ENCODE measurements at regions not wholly inside any gene's neighbourhood (a gene's known extent, or its start where the extent isn't known, plus 50 kb on each side); places are given as distances from the start of the nearest gene placed in this dataset.

DNA sequence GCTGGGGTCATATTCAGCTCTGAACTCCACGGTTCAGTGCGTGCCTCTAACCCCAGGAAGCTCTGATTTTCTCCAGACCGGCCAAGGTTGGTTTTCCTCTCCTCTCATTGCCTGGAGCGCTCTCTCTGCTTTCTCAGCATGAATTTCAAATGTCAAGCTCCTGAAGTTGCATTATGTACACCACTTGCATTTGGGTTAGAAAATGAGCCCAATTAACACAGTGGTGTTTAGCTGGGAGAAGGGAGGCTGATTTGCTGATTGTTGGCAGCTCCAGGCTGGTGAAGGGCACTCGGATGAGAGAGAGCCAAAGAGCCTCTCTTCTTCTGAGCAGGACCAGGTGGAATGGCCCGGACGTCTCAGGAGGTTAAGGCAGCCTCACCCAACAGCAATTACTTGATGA is 570.9 kb downstream of the VRK1 start:
- DNase-seq: no peak

DNA sequence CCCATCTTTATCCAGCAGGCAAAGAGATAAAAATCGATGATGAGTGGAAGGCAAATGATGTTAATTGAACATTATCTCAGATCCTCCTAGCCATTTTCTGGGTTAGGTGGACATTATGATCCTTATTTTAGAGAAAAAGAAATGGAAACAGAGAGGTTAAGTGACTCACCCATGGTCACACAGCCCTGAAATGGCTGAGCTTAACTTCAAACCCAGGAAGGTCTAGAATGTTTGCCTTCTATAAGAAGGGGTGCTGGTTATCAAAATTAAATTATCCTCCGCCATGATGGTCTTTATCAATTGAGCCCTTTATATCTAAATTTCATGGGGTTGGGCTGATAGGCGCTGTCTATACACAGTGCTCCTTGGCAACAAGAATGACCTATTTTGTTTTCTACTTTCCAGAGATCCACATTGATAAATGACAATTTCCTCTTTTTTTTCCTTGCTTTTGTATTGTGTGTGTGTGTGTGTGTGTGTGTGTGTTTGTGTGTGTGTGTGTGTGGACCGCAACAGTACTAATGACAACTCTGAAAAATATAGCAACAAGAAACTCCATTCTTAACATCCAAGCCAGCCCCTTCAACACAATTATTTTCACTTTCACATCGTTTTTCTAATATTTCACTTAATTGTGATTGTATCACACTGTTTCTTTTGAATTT is 571.9 kb downstream of the VRK1 start:
- no peak for DNase-seq

DNA sequence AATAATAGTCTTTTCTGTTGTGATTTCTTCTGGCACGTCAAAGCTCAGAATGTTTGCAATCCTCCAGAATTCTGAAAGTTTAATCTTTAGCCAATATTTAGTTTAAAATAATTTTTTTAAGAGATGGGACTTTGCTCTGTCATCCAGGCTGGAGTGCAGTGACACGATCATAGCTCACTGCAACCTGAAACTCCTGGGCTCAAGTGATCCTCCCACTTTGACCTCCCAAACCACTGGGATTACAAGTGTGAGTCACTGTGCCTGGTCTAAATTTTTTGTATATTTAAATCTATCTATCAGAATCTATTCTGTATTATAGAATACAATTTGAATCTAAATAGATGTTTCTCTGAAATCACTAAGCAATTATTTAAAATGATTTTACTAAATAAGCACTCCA is 572.7 kb downstream of the VRK1 start:
- DNase-seq: no peak

DNA sequence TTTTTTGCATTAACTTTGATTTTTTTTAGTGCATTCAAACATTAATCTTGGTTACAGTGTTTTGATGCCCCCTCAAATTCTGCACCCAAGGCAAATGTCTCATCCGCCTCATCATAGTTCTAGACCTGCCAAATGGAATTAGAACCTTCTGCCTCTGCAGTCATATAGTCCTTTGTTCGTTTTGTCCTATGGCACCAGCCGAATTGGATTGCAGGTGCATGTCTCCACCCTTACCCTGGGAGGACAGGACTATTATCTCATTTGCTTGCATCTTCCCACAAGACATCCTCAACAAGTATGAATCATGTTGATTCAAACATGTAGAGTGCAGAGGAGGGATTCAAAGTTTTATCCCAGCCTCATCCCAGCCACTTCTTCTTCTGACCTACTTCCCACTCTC is 579.1 kb downstream of the VRK1 start:
- no peak for DNase-seq

DNA sequence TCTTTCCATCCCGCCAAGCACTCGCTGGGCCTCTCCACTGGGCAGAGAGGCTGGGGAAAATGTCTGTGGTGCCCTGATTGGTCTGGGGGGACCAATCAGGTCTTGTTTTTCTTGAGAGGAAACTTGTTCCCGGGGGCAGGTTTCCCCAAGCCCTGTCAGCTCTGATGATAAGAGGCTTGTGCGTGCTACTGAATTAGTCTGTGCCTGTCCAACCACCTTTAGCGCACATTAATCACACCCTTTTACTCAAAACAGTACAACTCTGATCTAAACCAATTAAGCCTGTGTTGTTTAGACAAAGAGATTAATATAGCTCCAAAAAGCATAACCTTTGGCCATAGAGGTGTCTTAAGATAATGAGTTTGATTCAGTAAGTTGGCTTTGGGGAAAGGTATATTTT is 580.4 kb downstream of the VRK1 start:
- DNase-seq: no peak

DNA sequence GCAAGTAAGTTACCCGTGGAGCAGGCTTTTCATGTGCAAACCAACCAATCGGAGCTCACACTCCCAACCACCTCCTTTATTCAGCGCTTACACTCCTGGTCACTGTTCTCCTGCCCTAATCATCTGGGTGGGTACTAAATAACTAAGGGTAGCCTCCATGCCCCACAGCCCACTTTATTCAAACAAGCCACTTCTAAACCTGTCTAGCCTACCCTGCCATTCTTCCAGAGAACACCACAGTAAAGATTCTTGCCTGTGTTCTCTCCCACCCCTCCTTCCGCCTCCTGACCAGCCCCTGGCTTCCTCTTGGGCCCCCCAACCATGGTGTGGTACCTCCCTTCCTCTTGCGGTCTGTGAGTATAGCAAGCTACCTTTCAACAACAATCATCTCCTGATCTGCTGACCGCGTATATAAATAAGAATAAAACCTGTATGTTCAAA is 581.9 kb downstream of the VRK1 start:
- no peak for DNase-seq

DNA sequence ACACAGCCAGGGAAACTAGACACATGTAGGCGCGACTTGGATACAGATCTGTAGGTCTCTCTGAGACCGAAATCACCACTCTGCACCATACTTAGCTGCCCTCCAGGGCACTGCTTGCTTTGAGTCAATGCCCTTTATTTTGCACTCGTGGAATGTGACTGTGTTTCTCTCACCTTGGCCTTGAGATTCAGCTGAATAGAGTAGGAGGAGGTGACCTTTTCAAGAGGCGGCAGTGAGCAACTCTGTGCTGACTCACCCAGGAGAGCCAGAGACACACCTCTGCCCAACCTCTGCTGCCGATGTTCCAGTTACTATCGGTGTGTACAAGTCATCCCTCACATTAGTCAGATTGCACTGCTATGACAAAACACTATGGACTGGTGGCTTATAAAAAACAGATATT is 583.4 kb downstream of the VRK1 start:
- peak; percentile 52 to 55 for DNase-seq

DNA sequence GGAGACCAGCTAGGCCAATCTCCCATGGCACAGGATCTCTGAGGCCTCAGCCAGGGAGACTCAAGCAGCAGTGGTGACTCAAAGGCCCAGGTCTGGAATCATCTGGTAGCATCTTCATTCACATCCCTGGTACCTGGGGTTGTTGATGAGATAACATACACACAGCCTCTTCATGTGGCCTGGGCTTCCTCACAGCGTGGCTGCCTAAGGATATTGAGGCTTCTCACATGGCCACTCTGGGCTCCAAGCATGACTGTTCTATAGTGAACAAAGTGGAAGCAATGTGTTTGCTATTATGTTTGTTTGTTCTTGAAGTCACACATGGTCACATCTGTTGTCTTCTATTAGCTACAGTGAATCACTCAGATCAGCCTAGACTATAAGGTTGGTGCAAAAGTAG is 584.1 kb downstream of the VRK1 start:
- no peak for DNase-seq

DNA sequence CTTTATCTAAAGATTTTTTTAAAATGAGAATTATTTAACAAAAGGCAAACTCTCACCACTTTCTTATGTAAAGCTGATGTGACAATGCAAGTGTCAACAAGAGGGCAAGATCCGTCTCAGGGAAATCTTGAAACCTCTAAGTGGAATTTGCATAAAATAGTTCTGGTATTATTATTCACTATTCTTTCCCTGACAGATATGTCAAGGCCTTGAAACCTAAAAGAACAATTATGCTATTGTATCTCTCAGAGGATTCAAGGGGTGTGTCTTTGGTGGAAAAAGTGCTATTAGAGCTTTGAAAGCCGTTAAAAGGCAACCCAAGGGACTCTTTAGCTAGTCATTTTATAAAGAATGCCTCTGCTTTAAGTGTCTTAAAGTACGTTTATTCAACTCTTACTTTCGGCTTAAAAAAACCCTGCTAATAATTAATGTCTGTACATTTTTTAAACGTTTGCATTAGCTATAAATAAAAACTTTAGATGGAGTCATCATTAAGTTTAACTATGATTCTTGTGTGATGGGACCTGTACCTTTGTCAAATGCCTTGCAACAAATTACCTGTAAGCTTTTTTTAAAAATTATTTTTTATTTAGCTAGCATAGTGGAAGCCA is 585.5 kb downstream of the VRK1 start:
- no peak for DNase-seq

DNA sequence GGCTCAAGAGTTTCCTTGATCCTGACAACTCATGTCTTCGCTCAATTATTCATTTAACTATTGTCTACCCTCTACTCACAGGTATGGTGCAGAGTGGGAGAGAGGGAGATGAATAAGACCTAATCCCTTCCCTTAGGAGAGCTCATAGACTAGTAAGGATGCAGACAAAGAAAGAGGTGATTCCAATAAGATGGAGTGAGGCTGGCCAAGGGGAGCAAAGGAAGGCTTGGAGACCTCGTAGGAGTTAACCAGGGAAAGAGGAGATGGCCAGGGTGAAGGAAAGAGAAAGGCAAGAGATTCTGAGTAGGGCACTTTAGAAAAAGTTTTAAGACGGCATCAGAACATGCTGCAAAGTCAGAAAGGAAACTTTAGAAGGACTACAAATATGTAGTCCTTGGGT is 588.5 kb downstream of the VRK1 start:
- no peak for DNase-seq

DNA sequence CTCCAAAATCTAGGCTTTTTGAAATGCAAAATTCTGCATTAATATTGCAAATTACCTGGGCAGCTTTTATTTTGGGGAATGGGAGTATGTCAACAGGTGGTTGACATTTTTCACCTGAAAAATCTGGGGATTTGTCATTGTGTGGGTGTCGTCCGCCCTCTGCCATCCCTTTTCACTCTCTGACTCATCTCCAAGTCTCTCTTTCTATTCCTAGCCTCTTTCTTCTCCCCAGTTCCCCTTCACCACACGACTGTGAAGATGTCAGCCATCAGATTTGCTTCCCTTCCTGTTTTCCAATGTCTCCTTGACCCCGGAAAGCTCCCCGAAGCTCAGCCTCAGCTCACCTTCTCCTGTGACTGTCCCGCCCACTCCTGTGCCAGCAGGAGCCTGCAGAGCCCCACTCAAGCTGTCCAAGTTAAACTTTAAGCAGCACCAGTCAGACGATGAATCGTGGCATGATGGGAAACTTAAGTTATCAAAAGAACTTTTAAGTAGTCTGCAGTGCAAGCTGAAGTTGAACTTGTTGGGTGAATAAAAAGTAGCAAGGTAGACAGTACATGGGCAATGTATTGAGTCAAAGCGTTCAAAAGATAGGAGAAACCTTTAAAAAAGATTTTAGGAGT is 590.2 kb downstream of the VRK1 start:
- DNase-seq: no peak

DNA sequence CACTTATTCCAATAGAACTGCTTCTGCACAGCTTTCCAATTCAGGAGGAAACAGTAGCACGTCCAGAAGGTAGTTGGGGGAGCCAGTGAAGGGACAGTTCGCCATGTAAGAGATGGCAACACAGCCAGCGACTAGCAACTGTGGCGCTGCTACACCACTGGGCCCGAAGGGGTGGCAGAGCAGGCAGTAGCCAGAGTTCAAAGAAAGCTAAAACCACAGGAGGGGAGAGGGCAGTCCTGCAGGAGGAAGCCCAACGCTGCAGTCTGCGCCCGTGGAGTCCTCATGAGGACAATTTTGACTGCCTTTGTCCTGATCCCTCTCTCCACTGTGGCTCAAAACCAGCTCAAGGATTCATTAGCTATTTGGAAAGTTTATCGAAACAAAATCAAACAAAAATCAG is 591.2 kb downstream of the VRK1 start:
- no peak for DNase-seq

DNA sequence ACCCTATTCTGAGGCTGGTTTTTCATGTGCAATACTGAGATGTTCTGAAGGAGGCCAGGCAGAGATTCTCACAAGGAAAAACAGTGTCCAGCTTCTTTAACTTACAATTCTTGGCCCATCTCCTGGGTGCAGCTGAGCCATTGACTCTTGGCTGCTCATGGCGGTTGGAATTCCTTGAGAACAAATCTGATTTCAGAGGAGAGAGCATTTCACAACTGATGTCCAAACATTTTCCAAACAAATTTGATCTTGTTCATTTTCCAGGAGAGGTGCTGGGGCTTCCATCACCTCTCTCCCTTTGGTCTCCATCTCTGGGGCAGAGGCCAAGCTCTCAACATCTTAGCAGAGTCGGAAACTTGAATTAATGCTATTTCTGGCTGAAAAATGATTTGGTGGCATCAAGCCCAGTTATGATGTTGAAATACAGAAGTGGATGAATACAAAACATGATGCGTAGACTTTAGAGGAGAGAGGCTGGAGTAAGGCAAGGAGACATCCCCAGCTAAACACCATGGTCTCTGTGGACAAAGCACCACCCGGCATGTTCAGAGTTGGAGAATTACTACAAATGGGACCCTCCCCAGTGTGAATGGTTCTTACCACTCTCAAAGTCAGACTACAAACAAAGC is 593.0 kb downstream of the VRK1 start:
- no peak for DNase-seq

DNA sequence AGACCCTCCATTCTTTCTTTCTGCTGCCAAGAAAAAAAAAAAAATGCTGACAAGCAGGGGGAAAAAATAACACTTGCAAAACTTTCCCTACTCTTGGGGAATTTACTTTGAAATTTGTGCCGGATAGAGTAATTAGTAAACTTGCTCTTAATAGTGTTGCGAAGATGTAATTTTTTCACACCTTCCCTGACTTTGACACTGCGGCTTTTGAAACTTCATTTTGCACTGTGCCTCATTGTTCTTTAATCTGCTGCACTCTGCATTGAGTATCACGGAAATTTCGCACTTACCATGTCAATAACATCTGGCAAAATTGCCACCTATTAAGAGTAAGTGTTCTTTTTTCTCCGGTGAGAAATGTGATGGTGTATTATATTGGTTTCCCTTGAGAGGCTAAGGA is 596.1 kb downstream of the VRK1 start:
- no peak for DNase-seq

DNA sequence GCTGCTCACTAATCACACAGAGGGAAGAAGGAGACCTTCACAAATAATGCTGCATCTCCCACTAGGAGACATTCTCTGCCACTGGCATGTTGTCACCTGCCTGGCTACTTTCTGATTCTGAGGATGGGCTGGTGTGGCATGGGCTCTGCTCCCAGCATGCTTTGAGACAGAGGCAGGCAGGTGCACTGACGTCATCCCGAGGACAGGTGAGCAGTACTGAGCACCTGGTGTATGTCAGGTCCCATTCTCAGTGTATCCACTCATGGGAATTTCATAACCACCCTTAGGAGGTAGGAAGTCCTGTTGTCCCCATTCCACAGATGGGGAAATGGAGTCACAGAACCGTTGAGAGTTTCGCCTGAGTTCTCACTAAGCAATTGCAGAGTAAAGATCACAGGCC is 597.9 kb downstream of the VRK1 start:
- DNase-seq: no peak

DNA sequence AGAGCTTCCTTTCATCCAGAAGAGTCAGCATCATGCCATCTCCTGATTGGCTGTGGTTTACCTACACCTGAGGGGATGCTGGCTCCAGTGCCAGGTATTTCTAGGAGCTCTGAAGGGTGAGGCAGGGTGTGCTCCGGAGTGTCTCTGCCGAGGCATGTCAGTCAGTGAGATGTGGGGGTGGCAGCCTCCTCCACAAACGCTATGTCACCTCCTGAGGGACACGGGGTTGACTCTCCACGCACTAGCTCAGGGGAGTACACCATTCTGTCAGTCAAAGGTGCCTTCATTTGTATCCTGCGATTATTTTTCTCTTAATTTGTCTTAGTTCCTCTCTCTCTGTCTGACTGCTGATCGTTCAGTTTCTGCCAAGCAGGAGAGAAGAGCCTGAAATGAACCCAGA is 604.5 kb downstream of the VRK1 start:
- DNase-seq: no peak

DNA sequence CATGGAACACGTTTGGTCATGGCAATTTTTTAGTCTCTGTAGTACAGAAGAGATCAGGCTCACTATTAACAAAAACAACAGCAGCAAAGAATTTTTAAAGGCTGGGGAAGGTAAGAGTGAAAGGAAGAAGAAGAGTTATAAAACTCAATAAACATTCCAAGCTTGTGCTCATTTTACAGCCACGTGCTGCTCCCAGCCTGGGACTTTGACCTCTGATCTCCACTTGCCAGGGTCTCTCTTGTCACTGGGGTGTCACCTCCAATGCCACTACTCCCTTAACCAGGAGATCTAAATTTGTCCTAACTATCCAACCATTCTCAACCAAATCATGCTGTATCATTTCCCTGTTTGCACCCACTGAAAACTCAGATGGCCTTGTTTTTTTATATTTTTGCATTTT is 605.1 kb downstream of the VRK1 start:
- no peak for DNase-seq

DNA sequence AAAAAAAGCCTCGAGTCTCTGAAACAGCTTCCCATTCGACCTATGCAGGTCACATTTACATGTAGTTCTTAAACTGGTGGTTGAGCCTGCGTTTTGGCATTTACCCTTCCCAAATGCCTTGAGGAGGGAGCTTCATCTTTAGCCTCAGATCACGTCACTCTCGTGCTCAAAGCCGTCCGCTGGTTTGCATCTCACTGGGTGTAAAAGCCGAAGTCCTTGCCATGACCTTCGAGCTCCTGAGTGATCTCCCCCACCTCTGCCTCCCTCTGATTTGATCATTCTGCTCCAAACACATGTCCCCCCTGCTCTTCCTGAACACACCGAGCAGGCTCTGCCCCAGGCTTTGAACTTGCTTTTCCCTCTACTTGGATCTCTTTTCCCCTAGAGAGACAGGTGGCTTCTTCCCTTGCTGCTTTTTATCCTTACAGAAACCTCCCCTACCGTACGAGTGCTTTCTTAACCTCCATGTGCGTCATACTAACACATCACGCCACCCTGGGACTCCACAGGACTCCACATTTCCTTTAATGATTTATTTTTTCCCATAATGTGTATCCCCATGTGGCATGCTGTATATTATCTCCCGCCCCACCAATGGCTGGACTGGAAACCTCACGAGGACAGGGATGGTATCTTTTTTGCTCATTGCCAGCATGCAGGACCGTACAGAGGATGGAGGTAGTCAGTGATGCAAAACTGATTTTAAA is 610.7 kb downstream of the VRK1 start:
- no peak for DNase-seq

DNA sequence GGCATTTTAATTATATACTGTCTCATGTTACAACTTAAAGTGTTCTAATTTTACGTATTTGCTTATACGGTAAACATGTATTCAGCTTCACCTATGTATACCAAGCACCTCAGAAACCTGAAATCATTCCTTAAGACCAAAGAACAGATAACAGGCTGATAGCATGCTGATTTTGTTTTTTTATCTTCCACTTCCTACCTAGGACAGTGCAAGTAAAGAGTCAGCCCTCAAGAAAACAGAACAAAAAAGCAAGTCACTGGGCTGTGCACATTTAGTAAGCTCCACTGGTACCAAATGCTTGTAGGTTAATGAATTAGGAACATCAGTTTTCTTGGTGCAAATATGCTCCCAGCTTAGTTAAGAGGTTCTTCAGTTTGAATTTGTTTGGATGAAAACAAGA is 611.3 kb downstream of the VRK1 start:
- no peak for DNase-seq

DNA sequence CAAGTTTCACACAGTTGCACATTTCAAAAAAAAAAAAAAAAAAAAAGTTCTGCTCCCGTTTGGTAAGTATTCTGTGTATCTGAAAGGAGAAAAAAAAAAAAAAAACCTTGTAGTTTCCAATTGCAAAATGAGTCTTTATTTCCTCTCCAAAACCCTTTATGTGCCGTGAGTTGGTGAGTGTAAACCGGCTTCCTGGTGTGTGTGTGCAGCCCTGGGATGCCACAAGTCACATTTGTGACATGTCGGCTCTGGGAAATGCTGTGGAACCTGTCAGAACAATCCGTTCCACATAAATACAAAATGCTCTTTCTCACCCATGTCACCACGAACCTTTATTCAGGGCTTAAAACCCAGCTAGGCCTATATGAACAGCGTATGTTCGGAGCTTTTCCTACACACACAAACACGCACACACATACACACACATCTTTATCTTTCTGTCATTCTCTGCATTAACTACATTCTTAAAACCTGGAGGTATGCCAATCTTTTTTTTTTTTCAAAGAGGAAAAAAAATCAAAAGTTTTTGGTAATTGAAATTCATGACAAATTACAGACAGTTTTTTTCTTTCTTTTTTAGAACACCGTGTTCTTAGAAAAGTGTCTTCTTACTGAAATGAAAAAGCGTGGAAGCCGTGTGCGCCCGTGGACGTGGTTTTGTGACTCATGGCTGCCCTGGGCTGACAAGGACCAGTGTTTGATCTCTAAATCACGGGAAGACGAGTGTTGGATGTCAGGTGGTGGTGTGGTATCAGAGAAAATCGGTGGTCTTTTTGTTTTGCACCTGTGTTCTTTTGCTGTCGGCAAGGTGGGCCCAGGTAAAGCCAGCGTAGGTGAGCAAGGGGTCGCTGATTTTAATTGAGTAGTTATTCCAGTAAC is 612.0 kb downstream of the VRK1 start:
- DNase-seq: peak; percentile 33 to 50

DNA sequence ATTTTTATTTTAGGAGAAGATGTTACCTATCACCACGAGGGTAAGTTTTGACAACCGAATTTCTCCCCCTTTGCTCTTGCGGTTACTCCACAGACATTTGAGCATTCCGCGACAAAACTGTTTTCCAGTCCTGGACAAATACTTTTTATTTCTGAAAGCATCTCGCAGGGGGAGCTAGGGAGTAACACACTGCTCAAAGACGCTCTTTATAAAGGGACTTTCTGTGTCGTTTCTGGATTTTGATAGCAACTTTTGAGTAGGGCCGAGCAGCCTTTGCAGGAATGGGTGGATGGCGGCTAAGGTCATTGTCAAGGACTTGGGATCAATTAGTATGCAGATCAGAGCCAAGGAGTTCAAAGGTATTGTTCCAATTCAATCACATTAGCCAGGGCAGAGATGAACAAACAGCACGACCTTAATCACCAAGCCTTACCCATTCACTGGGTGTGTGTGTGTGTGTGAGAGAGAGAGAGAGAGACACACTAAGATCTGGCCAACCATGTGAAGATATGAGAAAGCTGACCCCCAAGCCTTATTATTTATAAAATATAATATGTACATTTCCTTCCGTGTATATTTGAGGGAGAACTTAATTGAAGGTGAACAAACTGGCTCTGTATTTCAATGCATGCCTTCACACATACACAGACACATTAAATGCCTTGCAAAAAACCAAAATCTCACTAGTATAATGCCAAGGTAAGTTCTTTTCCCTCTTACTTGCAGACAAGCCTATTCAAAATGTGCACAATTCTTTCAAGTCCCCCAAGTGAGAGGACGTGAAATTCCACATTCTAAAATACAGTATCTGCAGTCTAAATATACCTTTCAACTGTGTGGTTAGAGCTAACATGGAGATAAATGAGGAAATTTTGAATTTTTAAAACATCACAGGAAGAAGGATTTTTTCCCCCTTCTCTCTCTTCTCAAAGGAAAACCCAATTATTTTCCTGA is 613.8 kb downstream of the VRK1 start:
- no peak for DNase-seq
